Nephron progenitor cell (in vitro differentiated cells): ENCODE measurements at regions not wholly inside any gene's neighbourhood (a gene's known extent, or its start where the extent isn't known, plus 50 kb on each side); places are given as distances from the start of the nearest gene placed in this dataset.

Experiments used
- DNase-seq: peaks from one replicate; pipeline ENCODE4 v3.0.0; 2021
- H3K27ac Mint-ChIP-seq: 2 replicates; pipeline ENCODE4 v1.8.0; 2021; ENCODE audit warnings: mild to moderate bottlenecking, moderate library complexity, mixed read lengths
- H3K27me3 Mint-ChIP-seq: 2 replicates; pipeline ENCODE4 v1.8.0; 2021; ENCODE audit warnings: mild to moderate bottlenecking, low read depth, mixed read lengths; ENCODE audit not compliant: poor library complexity
- H3K36me3 Mint-ChIP-seq: 2 replicates; pipeline ENCODE4 v1.8.0; 2021; ENCODE audit warnings: low read depth, mixed read lengths
- H3K4me1 Mint-ChIP-seq: 2 replicates; pipeline ENCODE4 v1.8.0; 2021; ENCODE audit warnings: mixed read lengths
- H3K4me3 Mint-ChIP-seq: 2 replicates; pipeline ENCODE4 v1.8.0; 2021; ENCODE audit warnings: mild to moderate bottlenecking, moderate library complexity, mixed read lengths
- H3K9me3 Mint-ChIP-seq: 2 replicates; pipeline ENCODE4 v1.8.0; 2021; ENCODE audit warnings: mild to moderate bottlenecking, moderate library complexity, mixed read lengths
- TF ChIP-seq, protein P1 (sequence below): fragments of 200-600 bp; sonication (generic); IDR thresholded peaks from 2 replicates; pipeline ENCODE4 v1.5.0; 2021; ENCODE audit warnings: antibody characterized with exemption

DNA sequence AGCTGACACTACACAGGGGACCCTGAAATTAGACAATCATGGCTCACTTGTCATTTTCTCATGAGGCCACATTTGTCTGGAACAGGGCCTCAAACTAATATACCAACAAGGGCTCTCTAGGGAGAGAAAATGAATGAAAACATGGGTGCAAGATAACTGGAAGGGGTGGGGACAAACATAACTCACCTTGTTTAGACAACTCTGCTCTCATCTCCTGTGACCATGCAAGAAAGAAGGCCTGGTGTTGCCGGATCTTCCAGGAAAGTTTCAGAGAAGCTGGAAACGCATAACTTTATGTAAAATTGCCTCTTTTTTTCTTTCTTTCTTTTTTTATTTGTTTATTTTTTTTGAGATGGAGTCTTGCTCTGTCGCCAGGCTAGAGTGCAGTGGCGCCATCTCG is 80.4 kb upstream of the SPRED2 start:
- Mint-ChIP-seq H3K36me3 (peaks cover 8% of the 10 kb centered on the region), H3K27me3 (peaks cover 4% of the 10 kb centered on the region), H3K27ac (no peak overlapping the region), H3K4me3 (no peak overlapping the region), H3K9me3 (peaks cover 24% of the 10 kb centered on the region), H3K4me1 (no peaks in the 10 kb centered on the region)
- DNase-seq: no peak
- TF ChIP-seq, protein P1, sequence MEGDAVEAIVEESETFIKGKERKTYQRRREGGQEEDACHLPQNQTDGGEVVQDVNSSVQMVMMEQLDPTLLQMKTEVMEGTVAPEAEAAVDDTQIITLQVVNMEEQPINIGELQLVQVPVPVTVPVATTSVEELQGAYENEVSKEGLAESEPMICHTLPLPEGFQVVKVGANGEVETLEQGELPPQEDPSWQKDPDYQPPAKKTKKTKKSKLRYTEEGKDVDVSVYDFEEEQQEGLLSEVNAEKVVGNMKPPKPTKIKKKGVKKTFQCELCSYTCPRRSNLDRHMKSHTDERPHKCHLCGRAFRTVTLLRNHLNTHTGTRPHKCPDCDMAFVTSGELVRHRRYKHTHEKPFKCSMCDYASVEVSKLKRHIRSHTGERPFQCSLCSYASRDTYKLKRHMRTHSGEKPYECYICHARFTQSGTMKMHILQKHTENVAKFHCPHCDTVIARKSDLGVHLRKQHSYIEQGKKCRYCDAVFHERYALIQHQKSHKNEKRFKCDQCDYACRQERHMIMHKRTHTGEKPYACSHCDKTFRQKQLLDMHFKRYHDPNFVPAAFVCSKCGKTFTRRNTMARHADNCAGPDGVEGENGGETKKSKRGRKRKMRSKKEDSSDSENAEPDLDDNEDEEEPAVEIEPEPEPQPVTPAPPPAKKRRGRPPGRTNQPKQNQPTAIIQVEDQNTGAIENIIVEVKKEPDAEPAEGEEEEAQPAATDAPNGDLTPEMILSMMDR: no peak

DNA sequence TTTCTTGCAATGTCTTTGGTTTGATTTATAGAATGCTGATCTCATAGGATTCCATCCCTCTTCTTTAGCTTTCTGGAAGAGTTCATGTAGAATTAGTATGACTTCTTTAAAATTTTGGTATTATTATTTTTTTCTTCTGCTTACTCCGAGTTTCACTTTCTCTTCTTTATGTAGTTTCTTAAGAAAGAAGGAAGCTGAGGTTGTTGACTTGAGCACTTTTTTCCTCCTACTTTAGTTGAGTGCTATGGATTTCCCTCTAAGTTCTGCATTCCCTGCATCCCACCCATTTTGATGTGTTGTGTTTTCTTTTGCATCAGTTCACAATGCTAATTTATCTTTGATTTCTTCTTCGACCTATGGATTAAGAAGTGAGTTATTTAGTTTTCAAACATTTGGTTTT is 78.9 kb upstream of the SPRED2 start:
- Mint-ChIP-seq H3K4me3 (no peak overlapping the region), H3K9me3 (peaks cover 25% of the 10 kb centered on the region), H3K36me3 (peaks cover 8% of the 10 kb centered on the region), H3K27me3 (peaks cover 4% of the 10 kb centered on the region), H3K27ac (no peak overlapping the region), H3K4me1 (no peaks in the 10 kb centered on the region)
- TF ChIP-seq, protein P1: no peak
- no peak for DNase-seq

DNA sequence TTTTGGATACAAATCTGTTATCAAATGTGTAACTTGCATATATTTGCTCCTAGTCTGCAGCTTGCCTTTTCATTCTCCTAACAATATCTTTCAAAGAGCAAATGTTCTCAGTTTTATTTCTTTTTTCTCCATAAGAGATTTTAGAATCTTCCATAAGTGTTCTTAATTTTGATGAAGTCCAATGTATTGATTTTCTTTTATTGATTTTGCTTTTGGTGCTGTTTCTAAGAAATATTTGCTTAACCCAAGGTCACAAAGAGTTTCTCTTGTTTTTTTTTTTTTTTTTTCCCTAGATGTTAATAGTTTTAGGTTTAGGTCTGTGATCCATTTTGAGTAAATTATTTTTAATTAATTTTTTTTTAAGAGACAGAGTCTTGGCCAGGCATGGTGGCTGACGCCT is 75.8 kb upstream of the SPRED2 start:
- H3K4me3 Mint-ChIP-seq: no peak overlapping the region

DNA sequence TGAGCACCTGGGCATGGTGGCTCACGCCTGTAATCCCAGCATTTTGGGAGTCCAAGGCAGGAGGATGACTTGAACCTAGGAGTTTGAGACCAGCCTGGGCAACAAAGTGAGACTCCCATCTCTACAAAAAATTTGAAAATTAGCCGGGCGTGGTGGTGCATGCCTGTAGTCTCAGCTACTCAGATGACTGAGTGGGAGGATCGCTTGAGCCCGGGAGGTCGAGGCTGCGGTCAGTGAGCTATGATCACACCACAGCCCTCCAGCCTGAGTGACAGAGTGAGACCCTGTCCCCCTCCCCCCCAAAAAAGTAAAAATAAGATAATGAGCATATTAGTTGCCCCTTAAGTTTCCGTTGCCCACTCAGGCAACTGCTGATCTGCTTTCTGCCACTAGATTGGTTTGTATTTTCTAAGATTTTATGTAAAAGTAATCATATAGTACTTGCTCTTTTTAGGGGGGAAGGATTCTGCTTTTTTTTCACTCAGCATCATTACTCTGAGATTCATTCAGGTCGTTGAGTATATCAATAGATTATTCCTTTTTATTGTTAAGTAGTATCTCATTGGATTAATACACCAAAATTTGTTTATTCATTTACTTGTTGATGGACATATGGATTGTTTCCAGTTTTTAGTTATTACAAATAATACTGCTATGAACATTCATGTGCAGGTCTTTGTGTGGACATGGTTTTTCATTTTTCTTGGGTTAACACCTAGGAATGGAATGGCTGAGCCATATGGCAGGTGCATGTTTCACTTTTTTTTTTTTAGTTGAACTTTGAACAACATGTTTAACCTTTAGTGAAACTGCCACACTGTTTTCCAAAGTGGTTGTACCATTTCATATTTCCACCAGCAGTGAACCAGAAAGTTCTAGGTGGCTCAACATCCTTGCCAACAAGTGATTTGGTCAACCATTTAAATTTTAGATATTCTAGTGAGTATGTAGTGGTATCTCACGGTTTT is 75.0 kb upstream of the SPRED2 start:
- no peak overlapping the region for H3K4me3 Mint-ChIP-seq
- peaks cover 8% of the 10 kb centered on the region for H3K36me3 Mint-ChIP-seq
- TF ChIP-seq, protein P1: no peak
- peaks cover 4% of the 10 kb centered on the region for H3K27me3 Mint-ChIP-seq
- H3K27ac Mint-ChIP-seq: no peak overlapping the region
- H3K4me1 Mint-ChIP-seq: peaks cover 27% of the 10 kb centered on the region
- peaks cover 21% of the 10 kb centered on the region for H3K9me3 Mint-ChIP-seq
- DNase-seq: no peak

More for the DNA sequence above, 75.8 kb upstream of the SPRED2 start:
- DNase-seq: no peak
- Mint-ChIP-seq H3K27me3 (peaks cover 4% of the 10 kb centered on the region), H3K36me3 (peaks cover 8% of the 10 kb centered on the region), H3K27ac (no peak overlapping the region), H3K9me3 (peaks cover 25% of the 10 kb centered on the region), H3K4me1 (peaks cover 23% of the 10 kb centered on the region)
- TF ChIP-seq, protein P1: no peak

DNA sequence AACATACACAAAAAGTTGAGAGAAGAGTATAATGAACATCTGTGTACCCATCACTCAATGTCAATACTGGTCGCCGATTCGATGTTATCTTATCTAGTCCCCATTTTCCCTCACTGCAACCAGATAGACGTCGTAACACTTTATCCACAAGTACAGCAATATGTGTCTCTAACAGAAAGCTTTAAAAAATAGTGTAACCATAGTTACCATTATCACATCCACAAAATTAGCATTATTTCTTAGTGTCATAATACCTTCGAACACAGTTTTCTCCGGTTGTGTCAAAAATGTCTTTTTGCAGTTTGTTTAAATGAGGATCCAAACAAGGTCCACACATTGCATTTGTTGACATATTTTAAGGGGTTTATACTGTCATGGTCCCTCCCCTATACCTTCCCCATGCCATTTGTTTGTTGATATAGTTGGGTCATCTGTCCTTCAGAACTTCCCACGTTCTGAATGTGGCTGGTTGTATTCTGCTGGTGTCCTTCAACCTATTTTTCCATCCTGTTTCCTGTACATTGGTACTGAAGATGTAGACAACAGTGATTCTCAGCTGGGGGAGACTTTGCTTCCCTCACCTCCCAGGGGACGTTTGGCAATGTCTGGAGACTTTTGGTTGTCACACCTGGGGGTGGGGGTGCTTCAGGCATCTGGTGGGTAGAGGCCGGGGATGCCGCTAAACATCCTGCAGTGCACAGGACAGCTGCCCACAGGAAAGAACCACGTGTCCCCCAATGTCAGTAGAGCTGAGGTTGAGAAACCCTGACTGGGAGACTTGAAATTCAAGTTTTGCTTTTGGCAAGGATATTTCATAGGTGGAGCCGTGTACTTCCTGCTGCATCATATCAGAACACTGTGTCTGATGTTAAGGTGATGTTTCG is 72.7 kb upstream of the SPRED2 start:
- H3K27me3 Mint-ChIP-seq: peaks cover 4% of the 10 kb centered on the region
- TF ChIP-seq, protein P1: no peak
- H3K4me3 Mint-ChIP-seq: no peak overlapping the region
- no peak for DNase-seq
- H3K36me3 Mint-ChIP-seq: no peaks in the 10 kb centered on the region
- H3K4me1 Mint-ChIP-seq: peaks cover 27% of the 10 kb centered on the region
- peaks cover 13% of the 10 kb centered on the region for H3K9me3 Mint-ChIP-seq
- no peak overlapping the region for H3K27ac Mint-ChIP-seq
